Ascending aorta (tissue), 2 donors: ENCODE measurements at regions not wholly inside any gene's neighbourhood (a gene's known extent, or its start where the extent isn't known, plus 50 kb on each side); places are given as distances from the start of the nearest gene placed in this dataset.

ENCODE experiments used
- DNase-seq, 2 donors: peaks; one replicate each; pipeline ENCODE4 v3.0.0-alpha.2; 2019; ENCODE audit warnings: low spot score in 2 of 2
- H3K27ac ChIP-seq, 2 donors: fragments of 200-600 bp; sonication (generic); one replicate each; pipeline ENCODE4 v1.5.1; 2016 to 2017; ENCODE audit warnings: mild to moderate bottlenecking in 1 of 2
- H3K27me3 ChIP-seq: fragments of 200-600 bp; sonication (generic); one replicate; pipeline ENCODE4 v1.5.1; 2017
- H3K36me3 ChIP-seq, 2 donors: fragments of 200-600 bp; sonication (generic); one replicate each; pipeline ENCODE4 v1.5.1; 2016
- H3K4me1 ChIP-seq, 2 donors: fragments of 200-600 bp; sonication (generic); one replicate each; pipeline ENCODE4 v1.5.1; 2016 to 2017; ENCODE audit warnings: mild to moderate bottlenecking in 1 of 2
- H3K4me3 ChIP-seq, 2 donors: fragments of 200-600 bp; sonication (generic); one replicate each; pipeline ENCODE4 v1.5.1; 2016 to 2017; ENCODE audit warnings: mild to moderate bottlenecking in 1 of 2
- H3K9me3 ChIP-seq, 2 donors: fragments of 200-600 bp; sonication (generic); one replicate each; pipeline ENCODE4 v1.5.1; 2016
- CTCF ChIP-seq, 3 experiments: fragments of 200-600 bp in 2 of 3; fragments of 450-650 bp in 1 of 3; sonication (generic) in 2 of 3; IDR thresholded peaks; one replicate each; pipeline ENCODE4 v1.5.1; 2016 to 2019; ENCODE audit warnings: antibody characterized with exemption in 3 of 3, mild to moderate bottlenecking in 1 of 3, moderate library complexity in 1 of 3
- intact Hi-C: fragments of 100-400 bp; cut with DNase I; formaldehyde crosslinking; loops from one replicate; pipeline ENCODE4 v1.15.1; 2023

- Histone ChIP-seq H3K36me3 (no peaks in the 10 kb centered on the region), H3K4me1 (no peaks in the 10 kb centered on the region), H3K27me3 (no peaks in the 10 kb centered on the region), H3K9me3 (no peaks in the 10 kb centered on the region), H3K4me3 (no peak overlapping the region), H3K27ac (no peak overlapping the region)
- intact Hi-C loops, result loop anchor here (2.0 kb wide), 1 partner anchor 461 kb away; no protein-coding TSS in a partner anchor
- peak in 2 of 3 experiments; percentile 36 to 66 for TF ChIP-seq CTCF (IDR thresholded peaks at IDR 0.05)
- DNase-seq, result no peak
Measured at GRCh38 chr9:118829334-118829733, 539.9 kb downstream of the BRINP1 start.

- DNase-seq, result no peak
- Histone ChIP-seq H3K4me3 (no peak overlapping the region), H3K36me3 (no peaks in the 10 kb centered on the region), H3K4me1 (no peaks in the 10 kb centered on the region), H3K27me3 (no peaks in the 10 kb centered on the region), H3K27ac (no peak overlapping the region), H3K9me3 (no peaks in the 10 kb centered on the region)
- TF ChIP-seq CTCF (IDR thresholded peaks at IDR 0.05), result no peak
- intact Hi-C loops, result no loop called here
Measured at GRCh38 chr9:118832371-118832770, 536.9 kb downstream of the BRINP1 start.

- no peak for DNase-seq
- H3K9me3 ChIP-seq, result no peaks in the 10 kb centered on the region
- no peak overlapping the region for H3K4me3 ChIP-seq
- no peak for TF ChIP-seq CTCF (IDR thresholded peaks at IDR 0.05)
- no peaks in the 10 kb centered on the region for H3K36me3 ChIP-seq
- H3K4me1 ChIP-seq, result no peaks in the 10 kb centered on the region
- H3K27me3 ChIP-seq, result no peaks in the 10 kb centered on the region
- intact Hi-C loops, result no loop called here
- no peak overlapping the region for H3K27ac ChIP-seq
Measured at GRCh38 chr9:118836891-118837290, 532.3 kb downstream of the BRINP1 start.

- Histone ChIP-seq H3K4me1 (no peaks in the 10 kb centered on the region), H3K27ac (no peak overlapping the region), H3K4me3 (no peak overlapping the region), H3K36me3 (no peaks in the 10 kb centered on the region), H3K27me3 (no peaks in the 10 kb centered on the region), H3K9me3 (no peaks in the 10 kb centered on the region)
- no peak for TF ChIP-seq CTCF (IDR thresholded peaks at IDR 0.05)
- DNase-seq, result no peak
- intact Hi-C loops, result no loop called here
Measured at GRCh38 chr9:118871531-118871930, 497.7 kb downstream of the BRINP1 start.

- TF ChIP-seq CTCF (IDR thresholded peaks at IDR 0.05), result no peak
- H3K27ac ChIP-seq, result no peak overlapping the region
- H3K4me3 ChIP-seq, result no peak overlapping the region
- no peaks in the 10 kb centered on the region for H3K9me3 ChIP-seq
- H3K36me3 ChIP-seq, result no peaks in the 10 kb centered on the region
- intact Hi-C loops, result no loop called here
- H3K4me1 ChIP-seq, result no peaks in the 10 kb centered on the region
- H3K27me3 ChIP-seq, result no peaks in the 10 kb centered on the region
- DNase-seq, result no peak
Measured at GRCh38 chr9:118882684-118883083, 486.6 kb downstream of the BRINP1 start.

- H3K36me3 ChIP-seq, result no peaks in the 10 kb centered on the region
- TF ChIP-seq CTCF (IDR thresholded peaks at IDR 0.05), result no peak
- H3K27ac ChIP-seq, result no peak overlapping the region
- intact Hi-C loops, result no loop called here
- no peak overlapping the region for H3K4me3 ChIP-seq
- H3K27me3 ChIP-seq, result no peaks in the 10 kb centered on the region
- no peaks in the 10 kb centered on the region for H3K9me3 ChIP-seq
- DNase-seq, result no peak
- no peaks in the 10 kb centered on the region for H3K4me1 ChIP-seq
Measured at GRCh38 chr9:118883411-118883810, 485.8 kb downstream of the BRINP1 start.
